Superior temporal gyrus (tissue), 1 donor: ENCODE measurements at regions not wholly inside any gene's neighbourhood (a gene's known extent, or its start where the extent isn't known, plus 50 kb on each side); places are given as distances from the start of the nearest gene placed in this dataset.

ENCODE experiments used
- DNase-seq: peaks from one replicate; pipeline ENCODE4 v3.0.0-alpha.2; 2016; ENCODE audit errors: extremely low spot score

DNA sequence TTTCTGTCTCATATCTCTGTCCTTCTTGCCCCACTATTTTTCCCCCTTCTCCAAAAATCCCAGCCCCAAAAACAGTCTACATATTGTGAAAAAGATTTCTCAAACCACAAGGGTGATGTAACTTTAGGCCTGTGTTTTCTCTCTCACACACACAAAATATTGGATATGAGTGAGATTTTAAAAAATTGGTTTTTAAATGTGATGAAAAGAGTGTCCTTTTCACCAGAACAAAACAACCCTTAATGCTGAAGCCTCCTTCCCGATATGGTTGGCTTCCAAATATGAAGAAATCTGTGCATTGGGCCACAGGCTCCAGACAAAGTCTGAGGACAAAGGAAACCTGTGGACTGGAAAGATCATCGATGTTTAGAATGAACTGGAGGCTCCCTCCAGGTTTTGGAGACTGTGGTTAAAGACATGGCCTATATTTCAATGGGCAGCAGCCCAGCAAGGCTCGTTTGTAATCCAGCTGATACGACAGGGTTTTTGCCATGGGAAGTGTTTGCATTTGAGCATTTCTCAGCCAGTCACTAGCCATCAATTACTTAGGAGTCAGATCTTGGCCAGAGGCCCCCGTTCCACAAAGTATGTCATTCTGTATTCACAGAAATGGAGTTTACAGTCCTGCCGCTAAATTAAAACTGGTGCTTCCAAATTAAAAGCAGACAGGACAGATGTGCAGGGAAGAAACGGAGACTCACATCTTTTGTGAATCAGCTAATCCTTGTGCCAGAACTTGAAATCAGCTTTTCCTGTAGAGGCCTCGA lies 546.3 kb downstream of the EBF1 start:
- no peak for DNase-seq

DNA sequence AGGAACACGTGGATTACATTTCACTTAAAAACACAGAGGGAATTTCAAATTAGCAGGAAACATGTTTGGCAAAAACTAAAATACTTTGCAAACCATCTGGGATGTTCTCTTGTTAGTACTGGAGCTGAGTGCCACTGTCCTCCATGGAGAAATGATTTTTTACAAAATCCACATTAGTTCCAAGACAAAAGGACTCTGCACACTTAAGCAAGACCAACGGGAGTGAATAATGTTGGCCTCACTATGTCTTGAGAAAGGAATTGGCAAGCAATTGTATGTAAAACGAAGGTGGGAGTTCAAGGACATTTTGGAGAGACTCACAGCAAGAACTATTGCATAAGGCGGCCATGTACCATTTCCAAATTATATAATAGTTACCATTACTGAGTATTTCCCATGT lies 547.5 kb downstream of the EBF1 start:
- no peak for DNase-seq

GRCh38 chr5:158549311-158549710 lies 550.4 kb downstream of the EBF1 start:
- DNase-seq = no peak

DNA sequence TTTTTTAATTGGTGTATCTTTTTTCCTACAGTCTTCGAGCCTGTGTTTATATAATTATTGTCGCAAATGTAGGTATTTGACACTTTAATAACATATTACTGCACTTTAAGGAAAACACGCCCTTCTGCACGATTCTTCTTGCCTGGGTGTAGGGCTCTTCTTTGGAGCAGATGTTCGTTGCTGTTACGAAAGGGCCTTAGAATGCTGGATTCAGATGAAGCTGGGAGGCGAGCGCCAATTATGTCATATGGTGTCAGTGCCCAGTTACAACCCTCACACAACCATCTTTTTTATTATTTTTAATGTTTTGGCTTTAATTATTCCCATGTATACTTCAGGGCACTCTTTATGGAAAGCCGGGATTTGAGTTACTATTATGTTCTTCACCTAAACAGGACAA lies 553.0 kb downstream of the EBF1 start:
- DNase-seq = no peak

GRCh38 chr5:158545949-158546530 lies 553.7 kb downstream of the EBF1 start:
- no peak for DNase-seq

GRCh38 chr5:158544388-158545339 lies 555.1 kb downstream of the EBF1 start:
- no peak for DNase-seq

GRCh38 chr5:158543539-158544387 lies 556.0 kb downstream of the EBF1 start:
- no peak for DNase-seq

DNA sequence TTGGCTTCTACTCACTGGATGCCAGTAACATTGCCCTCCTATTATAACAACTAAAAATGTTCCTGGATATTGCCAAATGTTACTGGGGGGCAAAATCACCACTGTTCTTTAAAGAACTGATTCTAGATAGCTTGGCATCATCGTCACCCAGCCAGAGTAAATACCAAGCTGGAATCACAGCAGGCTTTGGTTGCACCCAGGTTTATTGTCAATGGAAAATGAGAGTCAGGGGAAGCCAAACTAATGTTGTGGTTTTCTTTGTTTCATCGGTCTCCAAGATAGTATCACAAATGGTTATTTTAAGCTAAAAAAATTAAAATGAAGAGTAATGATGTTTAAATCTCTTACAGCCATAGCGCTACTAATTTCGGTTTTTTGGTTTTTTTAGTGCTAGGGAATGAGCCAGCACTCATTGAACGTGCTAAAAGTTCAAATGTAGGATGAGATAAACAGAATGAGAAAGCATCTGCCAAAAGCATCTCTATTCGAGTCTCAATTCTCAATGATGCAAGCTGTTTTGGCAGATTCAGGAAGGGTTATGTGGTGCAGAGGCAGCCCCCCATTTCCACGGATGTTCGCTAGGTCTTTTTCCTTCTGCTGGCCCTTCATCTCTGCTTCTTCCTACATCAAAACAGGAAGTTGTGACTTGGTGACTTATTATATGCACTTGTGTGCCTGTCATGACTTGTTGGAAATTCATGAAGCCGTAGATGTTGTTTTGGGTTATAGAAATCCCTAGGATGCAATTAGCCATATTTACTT lies 558.0 kb downstream of the EBF1 start:
- no peak for DNase-seq

DNA sequence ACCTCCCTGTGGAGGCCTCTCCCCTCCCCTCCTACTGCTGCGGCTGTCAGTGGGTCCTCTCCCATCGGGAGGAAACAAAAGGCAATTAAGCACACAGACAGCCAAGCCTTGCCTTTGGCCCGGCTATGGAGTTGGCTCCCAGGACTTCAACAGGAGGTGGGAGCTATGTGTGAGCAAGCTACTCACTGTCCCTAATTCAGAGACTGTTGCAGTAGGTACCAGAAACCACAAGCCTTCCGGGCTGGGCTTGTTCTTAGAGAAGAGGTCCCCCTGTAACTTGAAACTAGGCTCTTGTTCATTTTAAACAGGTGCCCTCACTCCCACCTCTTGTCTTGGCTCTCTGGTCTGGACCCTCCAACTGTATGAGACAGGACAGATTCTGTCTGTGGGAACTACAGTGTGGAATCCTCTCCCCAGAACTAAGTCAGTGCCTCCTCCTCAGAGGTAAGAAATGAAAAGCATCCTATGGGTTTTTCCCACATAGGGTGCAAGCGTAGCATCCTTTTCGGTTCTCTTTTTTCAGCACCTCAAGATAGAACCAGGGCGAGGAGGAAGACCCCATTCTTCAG lies 561.1 kb downstream of the EBF1 start:
- DNase-seq = no peak

DNA sequence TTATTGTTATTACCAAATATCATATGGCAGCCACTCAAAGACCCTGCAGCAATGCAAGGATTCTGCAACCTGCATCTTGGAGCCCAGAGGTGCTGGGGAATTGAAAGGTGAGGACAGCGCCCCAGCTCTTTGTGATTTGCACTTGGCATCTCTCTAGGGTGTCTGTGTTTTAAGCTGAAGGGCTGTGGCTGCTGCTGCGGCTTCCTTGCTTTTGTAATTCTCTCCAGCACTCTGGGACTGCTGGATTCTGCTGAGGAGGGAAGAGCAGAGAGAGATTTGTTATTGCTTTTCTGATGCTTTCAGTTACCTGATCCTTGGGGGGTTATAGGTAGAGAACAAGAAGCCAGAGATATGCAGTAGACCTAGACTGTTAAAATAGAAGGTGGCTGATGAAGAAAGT lies 562.4 kb downstream of the EBF1 start:
- DNase-seq = no peak

DNA sequence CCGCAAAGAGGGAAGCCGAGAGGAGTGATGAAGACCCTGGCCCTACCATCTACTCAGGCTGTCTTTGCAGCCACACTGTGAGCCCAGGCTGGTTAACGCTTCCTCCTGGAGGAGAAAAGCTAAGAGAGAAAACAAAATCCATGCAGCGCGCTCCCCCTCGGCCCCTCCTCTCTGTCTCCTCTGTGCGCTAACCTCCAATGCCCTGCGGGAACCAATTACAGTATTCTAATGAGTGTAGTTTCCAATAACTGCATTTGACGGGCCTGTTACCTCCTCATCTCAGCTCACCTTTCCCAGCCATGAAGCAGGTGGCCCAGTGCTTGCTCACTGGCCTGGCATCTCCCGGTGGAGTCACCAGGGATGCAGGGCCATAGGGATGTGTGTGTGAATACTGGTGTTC lies 565.5 kb downstream of the EBF1 start:
- no peak for DNase-seq

DNA sequence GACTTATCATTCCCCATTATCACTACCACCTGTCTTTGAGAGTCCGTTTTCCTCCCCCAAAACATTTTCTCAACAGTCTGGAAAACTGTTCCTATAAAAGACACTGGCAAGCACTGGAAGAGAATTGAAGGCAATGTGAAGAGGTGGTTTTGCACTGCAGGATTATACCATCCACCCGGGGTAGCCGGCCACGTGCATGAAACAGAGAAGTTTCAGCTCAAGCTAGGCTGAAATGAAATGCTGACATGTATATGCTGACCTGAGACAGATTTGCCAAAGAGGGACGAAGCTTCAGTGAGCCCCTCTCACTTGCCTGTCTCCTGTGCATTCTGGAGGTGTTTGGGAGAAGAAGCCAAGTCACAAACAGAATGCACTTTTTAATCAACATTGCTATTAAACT lies 567.0 kb downstream of the EBF1 start:
- no peak for DNase-seq

GRCh38 chr5:158531860-158532259 lies 567.9 kb downstream of the EBF1 start:
- no peak for DNase-seq

DNA sequence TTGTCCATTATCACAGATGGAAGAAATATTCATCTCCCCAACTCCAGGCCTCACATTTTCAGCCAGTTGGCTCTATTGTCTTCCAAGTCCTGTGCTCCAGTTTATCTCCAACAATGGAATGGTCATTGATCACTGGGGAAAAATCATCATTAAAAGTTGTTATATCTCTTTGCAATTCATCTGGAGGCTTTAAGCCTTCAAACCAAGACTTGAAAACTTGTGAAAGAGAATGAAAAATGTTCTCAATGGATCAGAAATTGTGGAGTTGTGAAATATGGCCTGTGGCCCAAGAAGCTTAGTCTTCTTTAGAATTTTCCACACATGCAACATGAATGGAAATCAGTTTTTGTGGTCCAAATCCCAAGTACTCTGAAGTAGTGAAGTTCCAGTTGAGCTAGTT lies 569.6 kb downstream of the EBF1 start:
- no peak for DNase-seq

DNA sequence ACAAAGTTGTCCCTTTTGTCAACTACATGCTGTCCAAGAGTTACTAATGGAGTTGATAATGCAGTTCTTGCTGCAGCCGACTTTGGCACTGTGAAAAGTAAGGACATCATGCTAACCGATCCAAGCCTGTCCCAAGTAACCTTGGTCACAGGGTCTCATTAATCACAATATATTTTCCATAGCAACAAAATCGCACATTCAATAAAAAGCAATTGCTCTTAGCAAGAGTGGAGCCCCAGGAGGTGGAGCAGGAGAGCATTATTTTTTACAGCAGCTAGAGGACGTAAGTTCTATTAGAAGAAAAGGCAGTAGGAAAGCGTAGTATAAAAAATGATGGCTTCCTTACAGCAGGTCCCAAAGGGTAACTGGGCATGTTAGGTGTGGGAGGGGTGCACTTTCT lies 570.3 kb downstream of the EBF1 start:
- no peak for DNase-seq

DNA sequence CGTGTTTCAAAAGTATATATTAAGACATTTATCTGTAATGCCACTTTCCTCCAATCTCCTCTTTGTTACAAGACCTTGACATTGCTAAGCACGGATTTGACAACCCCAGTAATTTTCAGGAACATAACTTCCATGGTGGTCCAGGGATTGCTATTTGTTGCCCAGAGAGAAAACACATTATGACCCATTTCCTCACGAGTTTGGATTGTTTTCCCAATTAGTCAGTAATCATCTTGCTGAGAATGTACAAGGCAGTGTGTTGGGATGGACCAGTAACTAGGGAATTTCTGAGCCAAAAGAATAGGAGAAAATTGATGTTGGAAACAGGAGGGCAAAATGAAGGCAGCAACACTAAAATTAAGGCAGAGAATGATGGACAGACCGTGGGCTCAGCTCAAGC lies 574.1 kb downstream of the EBF1 start:
- no peak for DNase-seq

GRCh38 chr5:158524070-158524469 lies 575.6 kb downstream of the EBF1 start:
- no peak for DNase-seq

DNA sequence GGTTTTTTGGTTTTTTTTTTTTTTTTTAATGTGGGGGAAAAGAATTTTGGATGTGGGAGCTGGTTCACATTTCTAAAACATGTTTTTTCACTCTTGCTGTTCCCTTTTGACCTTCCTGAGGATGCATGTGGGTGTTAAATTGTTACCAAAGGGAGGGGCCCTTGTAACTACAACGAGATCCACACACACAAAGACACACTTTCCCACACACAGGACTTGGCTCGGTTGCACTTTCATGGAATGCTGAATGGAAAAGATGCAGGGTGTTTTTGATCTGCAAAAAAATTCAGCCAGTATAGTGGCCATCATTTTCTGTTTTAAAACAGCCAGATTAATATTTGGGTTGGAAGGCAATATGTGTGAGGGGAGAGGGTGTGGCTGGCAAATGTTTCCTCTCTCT lies 576.9 kb downstream of the EBF1 start:
- no peak for DNase-seq

DNA sequence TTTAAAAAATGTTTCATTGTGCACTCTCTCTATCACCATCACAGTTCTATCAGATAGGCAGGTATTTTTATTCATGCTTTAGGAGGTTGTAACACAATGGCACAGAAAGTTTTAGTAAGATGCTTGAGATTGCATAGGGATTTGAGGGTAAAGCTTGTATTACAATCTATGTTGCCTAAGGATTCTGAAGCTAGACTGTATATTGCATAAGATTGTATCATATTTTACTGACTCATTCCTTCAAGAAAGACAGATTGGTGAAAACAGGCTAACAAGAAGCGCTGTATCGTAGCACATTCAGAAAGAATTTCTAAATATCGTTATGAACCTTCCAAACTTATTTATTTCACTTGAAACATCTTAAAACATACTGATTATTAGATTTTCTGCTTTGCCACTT lies 577.7 kb downstream of the EBF1 start:
- DNase-seq = no peak

GRCh38 chr5:158519433-158520021 lies 580.2 kb downstream of the EBF1 start:
- no peak for DNase-seq
